H1 (cell line): ENCODE measurements at regions not wholly inside any gene's neighbourhood (a gene's known extent, or its start where the extent isn't known, plus 50 kb on each side); places are given as distances from the start of the nearest gene placed in this dataset.
"Not testable (repeated sequence)": the region's sequence is repeated elsewhere in the genome, so short reads cannot be mapped to it uniquely, and the experiment has no call there.

Experiments used
- CTCF ChIA-PET: fragments of 300-600 bp; sonication (Branson Sonifier 250); formaldehyde crosslinking; loops from one replicate; lab custom pipeline; 2021; ENCODE audit not compliant: partially characterized antibody; lab: Charles Lee
- POLR2A ChIA-PET: fragments of 300-600 bp; sonication (Branson Sonifier 250); formaldehyde crosslinking; loops from one replicate; lab custom pipeline; 2021; ENCODE audit warnings: inconsistent platforms; ENCODE audit not compliant: partially characterized antibody; lab: Charles Lee
- DNase-seq, 2 experiments: peaks; one replicate each; pipeline versions ENCODE4 v3.0.0 to v3.0.0-alpha.2; 2010 to 2022; ENCODE audit warnings: low spot score in 2 of 2, low read depth in 1 of 2, mixed read lengths in 1 of 2
- FAIRE-seq: peaks from 2 replicates; lab custom pipeline; 2011; peaks lifted over from hg19 to GRCh38; lab: Jason Lieb, UNC
- H2AFZ ChIP-seq: 2 replicates; pipeline ENCODE4 v1.8.1; 2012; ENCODE audit warnings: low read length, inconsistent platforms
- H2AK5ac ChIP-seq: 2 replicates; pipeline ENCODE4 v1.6.1; 2013; ENCODE audit warnings: low read depth, low read length
- H2BK120ac ChIP-seq: replicated peaks from 2 replicates; pipeline ENCODE3; 2013; ENCODE audit warnings: low read depth, low read length, inconsistent platforms
- H2BK12ac ChIP-seq: 2 replicates; pipeline ENCODE4 v1.6.1; 2013; ENCODE audit warnings: low read depth, low read length
- H2BK15ac ChIP-seq: 2 replicates; pipeline ENCODE4 v1.6.1; 2013; ENCODE audit warnings: low read length
- H2BK20ac ChIP-seq: 2 replicates; pipeline ENCODE4 v1.6.1; 2013; ENCODE audit warnings: low read length
- H2BK5ac ChIP-seq: 2 replicates; pipeline ENCODE4 v1.6.1; 2013; ENCODE audit warnings: low read depth, low read length
- H3K14ac ChIP-seq: 2 replicates; pipeline ENCODE4 v1.6.1; 2013; ENCODE audit warnings: inconsistent platforms; ENCODE audit not compliant: insufficient read length
- H3K18ac ChIP-seq: 2 replicates; pipeline ENCODE4 v1.6.1; 2013; ENCODE audit warnings: low read length; ENCODE audit errors: extremely low read depth
- H3K23ac ChIP-seq: 2 replicates; pipeline ENCODE4 v1.6.1; 2013; ENCODE audit warnings: inconsistent platforms; ENCODE audit not compliant: insufficient read length
- H3K23me2 ChIP-seq: 2 replicates; pipeline ENCODE4 v1.6.1; 2013; ENCODE audit warnings: low read depth, low read length
- H3K27ac ChIP-seq: 2 replicates; pipeline ENCODE4 v1.6.1; 2011; ENCODE audit warnings: low read depth, low read length, inconsistent platforms
- H3K27me3 ChIP-seq, 4 experiments: replicated peaks in 1 of 4; 1 replicate in 1 of 4; 2 replicates in 3 of 4; pipeline versions ENCODE4 v1.6.1 to v1.8.1; 2011 to 2013; ENCODE audit warnings: low read length in 3 of 4, mild to moderate bottlenecking in 3 of 4, inconsistent platforms in 2 of 4, mixed read lengths in 2 of 4, moderate library complexity in 1 of 4; ENCODE audit not compliant: control insufficient read depth in 3 of 4, insufficient read depth in 3 of 4; ENCODE audit errors: extremely low read depth in 1 of 4
- H3K36me3 ChIP-seq, 4 experiments: 2 replicates each; pipeline versions ENCODE4 v1.6.1 to v1.8.1; 2011 to 2013; ENCODE audit warnings: mild to moderate bottlenecking in 4 of 4, low read length in 3 of 4, moderate library complexity in 2 of 4, control low read depth in 1 of 4, inconsistent platforms in 1 of 4; ENCODE audit not compliant: insufficient read depth in 4 of 4, control insufficient read depth in 2 of 4
- H3K4ac ChIP-seq: replicated peaks from 2 replicates; pipeline ENCODE3; 2013; ENCODE audit warnings: low read length, low read depth, mixed read lengths, inconsistent platforms; ENCODE audit not compliant: insufficient read length
- H3K4me1 ChIP-seq, 4 experiments: replicated peaks in 1 of 4; 1 replicate in 1 of 4; 2 replicates in 3 of 4; pipeline versions ENCODE4 v1.6.1 to v1.8.1; 2011 to 2013; ENCODE audit warnings: low read length in 3 of 4, inconsistent platforms in 2 of 4, mixed read lengths in 1 of 4; ENCODE audit not compliant: insufficient read depth in 4 of 4, control insufficient read depth in 3 of 4
- H3K4me2 ChIP-seq, 2 experiments: 2 replicates each; pipeline versions ENCODE4 v1.6.1 to v1.8.1; 2011 to 2013; ENCODE audit warnings: low read depth in 2 of 2, low read length in 2 of 2, control low read depth in 1 of 2, inconsistent platforms in 1 of 2, mild to moderate bottlenecking in 1 of 2; ENCODE audit not compliant: insufficient read depth in 1 of 2
- H3K4me3 ChIP-seq, 4 experiments: fragments of 200-600, 300-600 bp in 1 of 4; sonication (generic), shearing (Covaris generic), sonication (Bioruptor Twin) in 1 of 4; 2 replicates each; pipeline versions ENCODE4 v1.5.1 to v1.8.1; 2011 to 2016; ENCODE audit warnings: low read length in 4 of 4, low read depth in 3 of 4, control low read depth in 2 of 4, inconsistent platforms in 2 of 4, mild to moderate bottlenecking in 2 of 4, mixed read lengths in 1 of 4, moderate library complexity in 1 of 4; ENCODE audit not compliant: insufficient read depth in 2 of 4; ENCODE audit errors: extremely low read depth in 1 of 4
- H3K56ac ChIP-seq: replicated peaks from 2 replicates; pipeline ENCODE3; 2013; ENCODE audit warnings: low read depth, mild to moderate bottlenecking, mixed read lengths, low read length, inconsistent platforms; ENCODE audit not compliant: insufficient read length
- H3K79me1 ChIP-seq: 2 replicates; pipeline ENCODE4 v1.6.1; 2013; ENCODE audit warnings: low read depth, low read length, control low read depth
- H3K79me2 ChIP-seq, 2 experiments: 2 replicates each; pipeline versions ENCODE4 v1.6.1 to v1.8.1; 2012 to 2013; ENCODE audit warnings: low read length in 2 of 2, mild to moderate bottlenecking in 2 of 2, inconsistent platforms in 1 of 2; ENCODE audit not compliant: insufficient read depth in 2 of 2, control insufficient read depth in 1 of 2
- H3K9ac ChIP-seq, 4 experiments: replicated peaks in 1 of 4; 1 replicate in 1 of 4; 2 replicates in 3 of 4; pipeline versions ENCODE4 v1.6.1 to v1.8.1; 2011 to 2013; ENCODE audit warnings: low read depth in 3 of 4, low read length in 3 of 4, control low read depth in 2 of 4, mild to moderate bottlenecking in 2 of 4, moderate library complexity in 2 of 4, inconsistent platforms in 1 of 4; ENCODE audit errors: extremely low read depth in 1 of 4
- H3K9me3 ChIP-seq, 2 experiments: 2 replicates each; pipeline versions ENCODE4 v1.6.1 to v1.8.1; 2012 to 2013; ENCODE audit warnings: mild to moderate bottlenecking in 2 of 2, moderate library complexity in 2 of 2, control low read depth in 1 of 2, inconsistent platforms in 1 of 2, low read depth in 1 of 2, low read length in 1 of 2, mixed read lengths in 1 of 2; ENCODE audit not compliant: insufficient read depth in 2 of 2
- H4K20me1 ChIP-seq, 2 experiments: replicated peaks in 1 of 2; 2 replicates each; pipeline versions ENCODE3 to v1.8.1; 2011 to 2013; ENCODE audit warnings: inconsistent platforms in 2 of 2, low read length in 2 of 2, mild to moderate bottlenecking in 1 of 2; ENCODE audit not compliant: insufficient read depth in 2 of 2, control insufficient read depth in 1 of 2
- H4K5ac ChIP-seq: 2 replicates; pipeline ENCODE4 v1.6.1; 2013; ENCODE audit warnings: low read length, low read depth, mixed read lengths, inconsistent platforms; ENCODE audit not compliant: insufficient read length
- H4K8ac ChIP-seq: 2 replicates; pipeline ENCODE4 v1.8.0; 2013; ENCODE audit warnings: mild to moderate bottlenecking, moderate library complexity, low read length, inconsistent platforms; ENCODE audit not compliant: insufficient read depth; ENCODE audit errors: extremely low read depth
- H4K91ac ChIP-seq: replicated peaks from 2 replicates; pipeline ENCODE3; 2013; ENCODE audit warnings: low read length, mixed read lengths, inconsistent platforms; ENCODE audit not compliant: insufficient read length
- WGBS, 2 experiments: shearing (Covaris generic) in 1 of 2; methylation state at CpG; one replicate each; pipeline versions ENCODE4 v1.1.6 to v1.1.7; 2013 to 2015; ENCODE audit warnings: low lambda C conversion rate in 2 of 2, mixed read lengths in 2 of 2, inconsistent platforms in 1 of 2, low coverage in 1 of 2, missing lambda C conversion rate in 1 of 2; ENCODE audit not compliant: insufficient replicate concordance in 2 of 2, insufficient coverage in 1 of 2, insufficient read length in 1 of 2; ENCODE audit errors: extremely low coverage in 1 of 2, missing lambda C conversion rate in 1 of 2; 5-methylcytosine and 5-hydroxymethylcytosine counted together

GRCh38 chr2:76139303-76139702, 428.6 kb upstream of the GCFC2 start:
- POLR2A ChIA-PET, H4K8ac ChIP-seq, H2BK15ac ChIP-seq, H3K9me3 ChIP-seq, H3K79me2 ChIP-seq, H3K23ac ChIP-seq, H4K91ac ChIP-seq, H3K9ac ChIP-seq, H2BK5ac ChIP-seq, H3K56ac ChIP-seq, H3K4me2 ChIP-seq, H4K20me1 ChIP-seq, H3K23me2 ChIP-seq, H2BK12ac ChIP-seq, H2AFZ ChIP-seq, H4K5ac ChIP-seq, H2AK5ac ChIP-seq, H3K4me1 ChIP-seq, FAIRE-seq, H3K36me3 ChIP-seq, H3K79me1 ChIP-seq, H3K4ac ChIP-seq, H2BK20ac ChIP-seq, H3K14ac ChIP-seq, H3K4me3 ChIP-seq, H3K27ac ChIP-seq, H3K27me3 ChIP-seq, H3K18ac ChIP-seq, H2BK120ac ChIP-seq, DNase-seq: not testable (repeated sequence)
- 60% methylated on average over 3 of the region's 3 CpGs; no CpG with 5 or more reads in 1 of the 2 experiments for WGBS, 2 experiments
- CTCF ChIA-PET = interaction anchor here (0.6 to 0.9 kb wide), 2 partner anchors 460 to 497 kb away, joined by 3 read pairs; no protein-coding TSS in a partner anchor
